HepG2 (cell line): ENCODE measurements at regions not wholly inside any gene's neighbourhood (a gene's known extent, or its start where the extent isn't known, plus 50 kb on each side); places are given as distances from the start of the nearest gene placed in this dataset.

Source experiments
- ATAC-seq: fragments of 200-7000 bp; cut with Tn5 transposase; 3 replicates; pipeline ENCODE4 v1.9.1; 2020; ENCODE audit warnings: mild to moderate bottlenecking, moderate library complexity
- BruUV-seq: library from RNA; stranded (reverse); fragments of 400-500 nt; replicated peaks from 2 replicates; lab custom pipeline; 2021; lab: Mats Ljungman, UMichigan
- CTCF ChIA-PET: fragments of 300-600 bp; formaldehyde crosslinking; extraction: SDS; loops from one replicate; lab custom pipeline; 2021; ENCODE audit warnings: low total read pairs, inconsistent platforms, low intra/inter-chr PET ratio; lab: Yijun Ruan, JAX
- POLR2A ChIA-PET: fragments of 350-600 bp; sonication (Branson Sonifier 250); formaldehyde crosslinking; loops from one replicate; lab custom pipeline; 2020; ENCODE audit warnings: antibody characterized with exemption, inconsistent platforms; lab: Yijun Ruan, JAX
- DNase-seq: peaks from one replicate; pipeline ENCODE4 v3.0.0-alpha.2; 2015; ENCODE audit warnings: low spot score
- FAIRE-seq: peaks from 3 replicates; lab custom pipeline; 2011; peaks lifted over from hg19 to GRCh38; lab: Jason Lieb, UNC
- H2AFZ ChIP-seq: one replicate; pipeline ENCODE4 v1.6.1; 2011; ENCODE audit warnings: low read length, inconsistent platforms
- H3K27ac ChIP-seq: fragments of 300-600 bp; 3 replicates; pipeline ENCODE4 v1.8.0; 2011; ENCODE audit warnings: mixed run types, mild to moderate bottlenecking, mixed read lengths, low read length, inconsistent platforms; ENCODE audit not compliant: insufficient read depth; ENCODE audit errors: extremely low read length
- H3K27me3 ChIP-seq, 2 experiments: fragments of 200-600 bp in 1 of 2; 2 replicates in 1 of 2; 3 replicates in 1 of 2; pipeline versions ENCODE4 v1.6.0 to v1.8.0; 2011; ENCODE audit warnings: low read length in 2 of 2, mild to moderate bottlenecking in 2 of 2, moderate library complexity in 2 of 2, inconsistent platforms in 1 of 2; ENCODE audit not compliant: insufficient read depth in 2 of 2, control insufficient read depth in 1 of 2
- H3K36me3 ChIP-seq, 2 experiments: fragments of 200-600 bp in 1 of 2; replicated peaks in 1 of 2; 2 replicates in 1 of 2; 3 replicates in 1 of 2; pipeline versions ENCODE4 v1.5.1 to v1.8.0; 2011; ENCODE audit warnings: low read length in 2 of 2, inconsistent platforms in 1 of 2; ENCODE audit not compliant: insufficient read depth in 2 of 2, control insufficient read depth in 1 of 2
- H3K4me1 ChIP-seq: 2 replicates; pipeline ENCODE4 v1.5.1; 2012; ENCODE audit warnings: low read length, inconsistent platforms; ENCODE audit not compliant: insufficient read depth
- H3K4me2 ChIP-seq: 2 replicates; pipeline ENCODE4 v1.6.0; 2011; ENCODE audit warnings: low read depth, low read length, inconsistent platforms
- H3K4me3 ChIP-seq, 3 experiments: fragments of 200-600 bp in 1 of 3; sonication (generic), shearing (Covaris generic) in 1 of 3; replicated peaks in 1 of 3; 2 replicates each; pipeline ENCODE4 v1.5.1; 2011 to 2016; ENCODE audit warnings: low read length in 3 of 3, inconsistent platforms in 2 of 3, low read depth in 2 of 3, mild to moderate bottlenecking in 2 of 3, control low read depth in 1 of 3, mixed read lengths in 1 of 3; ENCODE audit not compliant: insufficient read depth in 1 of 3
- H3K79me2 ChIP-seq: one replicate; pipeline ENCODE4 v1.6.1; 2011; ENCODE audit warnings: low read length, inconsistent platforms; ENCODE audit not compliant: insufficient read depth
- H3K9ac ChIP-seq: 2 replicates; pipeline ENCODE4 v1.6.0; 2011; ENCODE audit warnings: mild to moderate bottlenecking, low read depth, low read length, inconsistent platforms; ENCODE audit not compliant: insufficient read depth
- H3K9me3 ChIP-seq: 2 replicates; pipeline ENCODE4 v1.5.1; 2012; ENCODE audit warnings: mild to moderate bottlenecking, low read length
- H4K20me1 ChIP-seq: 2 replicates; pipeline ENCODE4 v1.6.0; 2011; ENCODE audit warnings: inconsistent platforms, mild to moderate bottlenecking, low read length, moderate library complexity; ENCODE audit not compliant: insufficient read depth
- CEBPB ChIP-seq: IDR thresholded peaks from 2 replicates; pipeline ENCODE4 v1.6.1; 2011; ENCODE audit warnings: low read depth, low read length, improper control_type of control experiment, borderline replicate concordance
- KLF13 ChIP-seq: sonication (generic); formaldehyde crosslinking; IDR thresholded peaks from 2 replicates; pipeline ENCODE4 v1.4.0; 2020; ENCODE audit warnings: mild to moderate bottlenecking, missing genetic modification reagents
- MAFF ChIP-seq: IDR thresholded peaks from 2 replicates; pipeline ENCODE4 v1.6.1; 2011; ENCODE audit warnings: low read depth, low read length, improper control_type of control experiment
- MAFK ChIP-seq, 2 experiments: IDR thresholded peaks in 1 of 2; conservative IDR thresholded peaks in 1 of 2; 2 replicates each; pipeline ENCODE4 v1.6.1; 2011; ENCODE audit warnings: improper control_type of control experiment in 2 of 2, low read length in 2 of 2
- NCOA2 ChIP-seq: sonication (generic); formaldehyde crosslinking; IDR thresholded peaks from 2 replicates; pipeline ENCODE4 v1.8.0; 2022; ENCODE audit warnings: inconsistent platforms
- RBFOX2 ChIP-seq: fragments of 200-400 bp; formaldehyde crosslinking; IDR thresholded peaks from 2 replicates; pipeline ENCODE4 v1.6.1; 2017; ENCODE audit warnings: low read depth, mild to moderate bottlenecking, low read length
- SRSF4 ChIP-seq: fragments of 200-400 bp; formaldehyde crosslinking; IDR thresholded peaks from one replicate; pipeline ENCODE4 v1.6.1; 2018; ENCODE audit warnings: mild to moderate bottlenecking, low read depth, low read length, moderate library complexity; ENCODE audit not compliant: poor library complexity, severe bottlenecking
- TRIM24 ChIP-seq: sonication (generic); formaldehyde crosslinking; IDR thresholded peaks from 2 replicates; pipeline ENCODE4 v1.8.0; 2022; ENCODE audit warnings: mild to moderate bottlenecking, missing genetic modification reagents
- YY1 ChIP-seq: IDR thresholded peaks from 2 replicates; pipeline ENCODE4 v1.6.1; 2011; ENCODE audit warnings: low read length, low read depth, moderate library complexity, mild to moderate bottlenecking; ENCODE audit not compliant: insufficient read depth, insufficient replicate concordance
- WGBS: methylation state at CpG from one replicate; pipeline ENCODE4 v1.1.6; 2017; ENCODE audit warnings: low lambda C conversion rate; 5-methylcytosine and 5-hydroxymethylcytosine counted together
- in situ Hi-C: cut with HindIII; loops from 2 replicates; pipeline ENCODE4 v1.10.0; 2017; ENCODE audit warnings: low pct_unique_long_range_greater_than_20kb; ENCODE audit not compliant: extremely low pct_ligation_motif_present
- intact Hi-C: fragments of 100-400 bp; cut with micrococcal nuclease; formaldehyde crosslinking; loops from one replicate; pipeline ENCODE4 v1.10.0; 2022; ENCODE audit not compliant: unreplicated experiment

DNA sequence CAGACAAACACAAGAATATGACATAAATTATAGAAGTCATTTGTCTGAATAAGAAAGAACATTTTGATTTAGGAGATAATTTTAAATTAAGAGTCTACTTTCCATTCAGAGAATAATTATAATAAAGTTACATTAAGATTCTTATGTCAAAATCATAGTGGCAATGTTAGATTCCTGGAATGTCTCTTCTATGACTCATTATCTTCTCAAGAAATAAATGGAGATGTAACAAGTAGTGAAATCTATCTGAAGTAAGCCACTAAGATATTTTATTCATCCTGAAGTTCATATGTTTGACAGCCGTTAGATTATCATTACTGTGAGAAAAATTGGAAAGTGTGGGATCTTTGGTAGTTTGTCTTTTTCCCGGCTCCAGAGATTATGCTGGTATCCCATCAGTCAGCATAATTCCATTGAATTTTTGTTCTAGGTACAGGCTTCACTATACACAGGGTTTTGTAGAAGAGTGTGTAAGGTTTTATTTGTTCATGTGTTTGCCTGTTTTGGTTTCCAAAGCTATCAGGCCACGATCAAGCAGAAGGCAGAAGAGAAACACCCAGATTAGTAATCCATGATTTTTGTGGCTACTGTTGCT lies 1246.6 kb upstream of the LRRTM1 start:
- no peak for DNase-seq
- FAIRE-seq: no peak
- BruUV-seq: no TSS peak
- Histone ChIP-seq H2AFZ (no peak overlapping the region), H4K20me1 (no peaks in the 10 kb centered on the region), H3K4me1 (no peaks in the 10 kb centered on the region), H3K27me3 (no peaks in the 10 kb centered on the region), H3K79me2 (no peaks in the 10 kb centered on the region), H3K4me2 (no peak overlapping the region), H3K27ac (no peak overlapping the region), H3K4me3 (no peak overlapping the region), H3K9ac (no peak overlapping the region), H3K36me3 (no peaks in the 10 kb centered on the region), H3K9me3 (peaks cover 39% of the 10 kb centered on the region)
- TF ChIP-seq MAFF: peak; percentile 50; the same call in 1 of the 2 replicates
- no peak for TF ChIP-seq YY1
- TF ChIP-seq RBFOX2: no peak
- no peak for TF ChIP-seq SRSF4
- peak; percentile 60 to 66 for TF ChIP-seq MAFK (conservative IDR thresholded peaks at IDR 0.05 in 1 of 2, IDR thresholded peaks at IDR 0.05 in 1 of 2; ENCODE audit: low read length in 2 of 2)
- no peak for TF ChIP-seq NCOA2 (CRISPR knock-in tag)
- ChIA-PET CTCF (no interaction called here), POLR2A (no interaction called here)
- 1% methylated on average over 3 of the region's 3 CpGs for WGBS
- intact Hi-C loops (no loop called here), in situ Hi-C loops (no loop called here)
- no peak for ATAC-seq

DNA sequence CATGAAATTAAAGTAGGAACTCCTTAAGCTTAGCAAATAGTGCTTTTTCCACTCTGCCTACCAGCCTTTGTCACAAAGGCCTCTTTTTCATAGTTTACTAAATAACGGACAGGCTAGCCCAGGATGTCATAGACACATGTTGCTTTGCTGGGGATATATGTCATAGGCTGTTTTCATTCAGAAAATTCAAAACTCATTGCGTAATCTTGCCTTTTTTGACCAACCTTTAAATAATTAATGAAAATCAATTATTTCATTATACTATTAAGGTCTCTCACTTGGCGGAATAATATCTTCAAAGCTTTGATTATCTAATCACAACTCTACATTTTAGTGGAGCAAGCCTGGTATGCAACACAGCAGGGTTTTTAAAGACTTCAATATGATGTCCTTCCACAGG lies 1245.7 kb upstream of the LRRTM1 start:
- no peak for FAIRE-seq
- no peak for DNase-seq
- no peaks in the 10 kb centered on the region for H3K27me3 ChIP-seq
- H3K4me1 ChIP-seq: no peaks in the 10 kb centered on the region
- no TSS peak for BruUV-seq
- H2AFZ ChIP-seq: no peak overlapping the region
- H3K9ac ChIP-seq: no peak overlapping the region
- H3K36me3 ChIP-seq: no peaks in the 10 kb centered on the region
- CTCF ChIA-PET: no interaction called here
- H3K27ac ChIP-seq: no peak overlapping the region
- H3K4me3 ChIP-seq: no peak overlapping the region
- TF ChIP-seq TRIM24 (CRISPR knock-in tag) (no peak), KLF13 (CRISPR knock-in tag) (no peak), CEBPB (peak; percentile 62; the same call in 1 of the 2 replicates)
- ATAC-seq: no peak
- no peaks in the 10 kb centered on the region for H4K20me1 ChIP-seq
- no peaks in the 10 kb centered on the region for H3K79me2 ChIP-seq
- POLR2A ChIA-PET: no interaction called here
- in situ Hi-C loops: no loop called here
- peaks cover 34% of the 10 kb centered on the region for H3K9me3 ChIP-seq
- intact Hi-C loops: no loop called here
- no peak overlapping the region for H3K4me2 ChIP-seq
- 13% methylated on average over 3 of the region's 3 CpGs for WGBS
